GM21825 (cell line): ENCODE measurements at regions not wholly inside any gene's neighbourhood (a gene's known extent, or its start where the extent isn't known, plus 50 kb on each side); places are given as distances from the start of the nearest gene placed in this dataset.

Experiments used
- ATAC-seq: cut with Tn5 transposase; IDR thresholded peaks from one replicate; pipeline ENCODE4 v1.9.1; 2021; ENCODE audit warnings: mild to moderate bottlenecking, moderate library complexity; ENCODE audit not compliant: unreplicated experiment

DNA sequence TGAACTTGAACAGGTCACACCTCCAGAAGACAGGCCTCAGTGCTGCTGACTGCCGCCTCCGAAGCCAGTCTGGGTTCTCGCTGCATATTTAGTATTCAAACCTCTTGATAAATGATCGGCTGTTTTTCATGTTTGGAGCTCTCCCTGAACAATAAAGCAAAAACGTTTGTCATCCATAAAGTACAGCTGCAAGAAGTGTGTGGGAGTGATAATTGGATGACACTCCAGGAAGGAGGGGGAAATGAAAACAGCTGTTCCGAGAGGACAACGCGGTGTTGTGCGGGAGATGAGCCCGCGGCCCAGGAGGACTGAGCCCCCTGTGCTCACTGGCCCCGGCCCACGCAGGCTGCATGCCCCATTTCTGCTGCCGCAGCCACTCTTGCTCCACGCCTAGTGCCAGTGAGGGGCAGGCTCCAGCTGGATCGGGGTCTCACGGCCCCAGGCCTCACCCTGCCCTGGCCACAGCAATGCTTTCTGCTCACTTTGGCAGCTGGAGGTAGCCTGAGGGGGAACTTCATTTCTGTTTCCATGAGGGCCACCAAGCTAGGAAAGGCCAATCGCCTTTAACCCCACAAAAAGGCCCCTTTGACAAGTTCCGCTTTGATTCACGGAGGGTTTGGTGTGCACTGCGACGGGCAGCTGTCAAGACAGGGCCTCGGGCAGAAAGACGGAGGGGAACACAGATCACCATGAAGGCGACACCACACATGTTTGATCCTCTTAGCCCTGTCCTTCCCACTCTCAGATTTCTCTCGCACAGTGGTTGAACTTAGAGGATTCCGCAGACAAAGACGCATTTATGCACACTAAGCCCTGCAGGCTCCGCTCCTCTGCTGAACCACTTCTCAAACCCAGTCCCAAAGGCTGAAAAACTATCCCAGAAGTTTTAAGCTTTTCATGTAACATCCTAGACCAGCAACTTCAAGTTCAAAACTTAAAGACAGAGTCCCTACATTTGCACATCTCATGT, 537.6 kb downstream of the EFNB2 start:
- no peak for ATAC-seq

DNA sequence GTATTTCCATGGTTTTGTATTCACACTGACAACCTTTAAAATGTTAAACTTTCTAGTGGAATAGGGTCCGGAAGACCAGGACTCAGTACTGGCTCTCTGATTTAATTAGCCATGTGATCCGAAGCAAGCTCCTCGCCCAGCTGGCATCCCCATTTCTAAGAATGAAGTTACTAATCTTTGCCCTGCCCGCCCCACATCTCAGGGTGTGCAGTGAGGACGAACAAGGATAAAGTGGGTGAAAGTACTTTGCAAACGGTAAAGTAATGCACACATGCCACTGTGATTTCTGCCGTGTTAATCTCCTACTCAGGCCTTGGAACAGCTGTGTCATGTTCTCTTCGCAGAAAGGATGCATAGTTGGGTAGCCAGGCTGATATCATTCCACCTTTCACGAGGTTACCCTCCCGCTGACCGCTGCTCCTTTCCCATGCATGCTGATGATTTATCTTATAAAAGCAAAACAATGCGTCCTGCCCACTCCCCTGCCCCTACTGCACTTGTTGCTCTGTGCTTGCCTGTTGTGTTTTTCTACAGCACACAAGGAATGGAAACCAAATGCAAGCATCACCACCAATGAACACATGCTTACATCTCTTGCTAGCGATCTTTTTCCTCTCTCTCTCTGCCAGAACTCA, 539.0 kb downstream of the EFNB2 start:
- ATAC-seq: no peak

DNA sequence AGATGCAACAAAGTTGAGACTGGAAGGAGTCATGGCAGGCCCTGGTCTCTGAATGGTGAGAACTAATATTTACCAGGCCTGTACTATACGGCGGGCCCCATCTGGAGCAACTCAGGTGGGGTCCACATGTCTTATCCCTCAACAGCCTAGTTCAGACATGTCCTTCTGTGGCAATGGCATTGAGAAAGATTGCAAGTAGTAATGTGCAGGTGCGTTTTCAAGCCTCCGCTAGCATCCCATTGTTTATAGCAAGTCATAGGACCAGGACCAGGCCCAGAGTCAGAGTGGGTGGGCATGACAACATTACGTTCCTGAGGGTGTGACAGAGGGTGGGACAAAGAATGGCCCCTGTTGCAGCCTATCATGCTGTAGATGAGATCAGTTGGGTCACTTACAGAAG, 541.1 kb downstream of the EFNB2 start:
- no peak for ATAC-seq

DNA sequence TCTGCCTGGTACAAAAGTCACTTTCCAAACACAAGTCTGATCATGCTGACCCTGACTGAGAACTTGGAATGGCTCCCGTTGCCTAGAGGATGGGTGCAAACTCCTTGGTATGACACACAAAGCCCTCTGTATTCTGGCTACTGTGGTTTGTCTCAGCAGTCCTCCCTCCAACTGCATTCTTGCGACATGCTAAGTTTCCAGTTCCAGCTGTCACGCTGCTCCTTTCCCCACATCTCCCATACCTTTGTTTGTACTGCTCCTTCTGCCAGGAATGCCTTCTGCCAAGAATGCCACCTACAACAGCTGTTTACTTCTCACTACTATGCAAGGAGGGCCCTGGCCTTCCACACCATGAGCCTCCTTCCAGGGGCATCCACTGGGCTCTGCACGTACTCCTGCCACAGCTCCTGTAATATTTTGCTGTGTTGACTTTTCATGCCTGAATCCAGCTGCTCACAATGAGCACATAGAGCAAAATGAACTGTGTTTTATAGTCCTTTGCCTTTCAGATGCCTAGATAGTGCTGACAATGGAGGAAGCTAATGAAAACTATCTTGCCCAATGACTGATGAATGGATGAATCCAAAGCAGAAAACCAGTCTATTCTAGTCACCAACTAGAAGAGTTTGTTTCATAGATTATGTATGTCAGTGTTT, 543.7 kb downstream of the EFNB2 start:
- ATAC-seq: no peak

DNA sequence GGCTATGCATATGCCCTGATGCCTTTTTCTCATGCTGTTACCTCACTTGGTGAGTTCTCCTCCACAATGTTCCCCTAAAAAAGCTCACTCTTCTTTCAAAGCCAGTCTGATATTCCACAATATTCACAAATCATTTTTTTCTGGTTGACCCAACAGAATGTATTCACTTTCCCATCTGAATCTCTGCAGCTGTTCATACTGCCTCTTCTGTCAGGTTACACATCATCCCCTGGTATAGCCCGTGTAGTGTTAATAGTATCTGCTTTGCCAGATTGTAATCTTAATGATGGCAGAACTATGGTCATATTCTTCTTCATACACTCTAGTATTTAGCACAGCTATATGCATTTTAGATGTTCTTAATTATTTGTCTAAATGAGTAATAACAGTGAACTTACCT, 544.3 kb downstream of the EFNB2 start:
- ATAC-seq: no peak

DNA sequence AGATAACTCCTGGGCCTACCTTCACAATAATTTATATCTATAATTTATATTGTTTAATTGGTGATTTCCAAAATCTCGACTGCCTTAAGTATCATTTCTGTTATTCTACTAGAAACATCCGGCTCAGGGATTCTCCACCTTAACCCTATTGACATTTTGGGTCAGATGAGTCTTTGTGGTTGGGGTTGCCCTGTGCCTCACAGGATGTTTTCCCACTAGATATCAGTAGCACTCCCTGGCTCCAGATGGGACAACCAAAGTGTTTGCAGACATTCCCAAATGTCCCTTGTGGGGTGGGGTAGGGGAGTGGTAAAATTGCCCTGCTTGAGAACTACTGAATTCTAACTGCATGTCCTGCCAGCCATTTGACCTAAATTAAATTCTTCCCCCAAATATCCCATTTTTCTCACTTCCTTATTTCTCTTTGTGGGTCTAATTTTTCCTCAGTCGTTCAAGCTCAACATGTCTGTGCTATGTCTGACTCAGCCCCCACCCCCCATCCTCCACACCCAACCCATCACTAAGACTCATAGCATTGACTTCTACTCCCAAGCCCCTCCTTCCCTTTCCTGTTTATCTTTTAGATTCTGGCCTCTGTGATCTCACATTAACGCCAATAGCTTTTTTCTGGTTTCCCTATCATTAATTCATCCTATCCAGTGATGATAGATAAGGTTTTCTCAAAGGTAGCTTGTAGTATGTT, 545.1 kb downstream of the EFNB2 start:
- ATAC-seq: no peak

DNA sequence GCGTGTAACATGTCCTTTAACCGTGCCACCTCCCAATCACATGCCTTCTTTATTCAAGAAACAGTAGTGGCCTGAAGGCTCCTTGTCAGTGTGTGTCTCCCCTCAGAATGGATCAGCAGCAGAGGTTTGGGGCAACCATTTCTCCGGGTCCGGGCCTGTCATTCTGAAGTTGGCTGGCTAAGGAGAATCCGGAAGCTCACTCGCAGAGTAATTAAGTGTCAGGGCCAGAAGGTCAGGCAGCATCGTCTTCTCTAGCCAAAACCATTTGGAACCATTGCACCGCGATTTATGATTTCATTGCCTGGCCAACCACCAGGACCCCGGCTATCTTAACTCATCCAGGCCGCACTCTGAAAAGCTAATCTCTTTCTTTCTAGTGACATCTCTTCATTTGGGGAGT, 550.8 kb downstream of the EFNB2 start:
- ATAC-seq: no peak

DNA sequence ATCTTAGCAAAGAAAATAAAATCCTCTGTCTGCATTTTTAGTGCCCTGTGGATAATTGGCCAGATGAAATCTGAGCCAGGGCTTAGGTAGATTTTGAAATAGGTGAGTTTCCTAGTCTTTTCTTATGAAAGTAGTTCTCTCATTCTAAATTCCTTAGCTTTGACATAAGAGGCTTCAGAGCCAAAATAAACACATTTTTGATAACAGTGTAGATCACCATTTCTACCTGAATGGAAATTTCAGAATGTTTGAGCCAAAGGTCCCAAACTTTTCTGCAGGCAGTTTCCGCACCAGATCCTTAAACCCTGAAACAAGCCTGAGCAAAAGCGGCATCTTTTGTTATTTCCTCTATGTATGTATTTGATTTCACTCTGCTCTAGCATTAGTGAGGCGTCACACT, 551.2 kb downstream of the EFNB2 start:
- ATAC-seq: no peak

DNA sequence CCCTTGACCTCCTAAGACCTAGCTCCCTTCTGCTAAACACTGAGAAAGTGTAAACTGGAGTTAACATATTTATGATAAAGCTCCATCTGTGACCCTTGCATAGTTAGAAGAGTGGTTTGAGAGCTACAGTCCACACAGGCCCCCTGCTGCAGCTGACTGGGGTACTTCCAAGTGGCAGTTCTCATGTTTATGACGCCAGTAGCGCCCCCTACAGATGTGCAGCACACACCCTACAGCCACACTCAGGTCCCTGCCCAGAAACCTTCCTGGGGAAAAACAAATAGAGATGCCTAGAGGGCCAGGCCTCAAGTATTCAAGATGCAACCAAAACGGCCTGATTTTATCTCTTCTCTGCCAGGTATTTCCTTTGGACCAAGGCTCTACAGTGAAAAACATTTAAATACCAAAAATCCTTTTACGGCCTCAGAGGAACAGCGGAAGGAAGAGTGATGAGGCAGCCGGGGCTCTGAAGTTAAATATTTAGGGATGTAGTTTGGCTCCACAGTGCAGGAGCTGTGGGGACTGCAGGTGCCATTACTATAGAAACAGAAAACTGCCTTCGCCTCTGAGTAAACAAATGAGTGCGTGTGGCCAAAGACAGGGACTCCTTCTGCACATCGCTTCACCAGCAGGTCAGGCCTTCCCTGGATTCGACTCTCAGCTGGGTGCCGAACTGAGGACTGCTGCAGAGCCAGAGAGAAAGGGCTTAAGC, 553.1 kb downstream of the EFNB2 start:
- ATAC-seq: no peak

DNA sequence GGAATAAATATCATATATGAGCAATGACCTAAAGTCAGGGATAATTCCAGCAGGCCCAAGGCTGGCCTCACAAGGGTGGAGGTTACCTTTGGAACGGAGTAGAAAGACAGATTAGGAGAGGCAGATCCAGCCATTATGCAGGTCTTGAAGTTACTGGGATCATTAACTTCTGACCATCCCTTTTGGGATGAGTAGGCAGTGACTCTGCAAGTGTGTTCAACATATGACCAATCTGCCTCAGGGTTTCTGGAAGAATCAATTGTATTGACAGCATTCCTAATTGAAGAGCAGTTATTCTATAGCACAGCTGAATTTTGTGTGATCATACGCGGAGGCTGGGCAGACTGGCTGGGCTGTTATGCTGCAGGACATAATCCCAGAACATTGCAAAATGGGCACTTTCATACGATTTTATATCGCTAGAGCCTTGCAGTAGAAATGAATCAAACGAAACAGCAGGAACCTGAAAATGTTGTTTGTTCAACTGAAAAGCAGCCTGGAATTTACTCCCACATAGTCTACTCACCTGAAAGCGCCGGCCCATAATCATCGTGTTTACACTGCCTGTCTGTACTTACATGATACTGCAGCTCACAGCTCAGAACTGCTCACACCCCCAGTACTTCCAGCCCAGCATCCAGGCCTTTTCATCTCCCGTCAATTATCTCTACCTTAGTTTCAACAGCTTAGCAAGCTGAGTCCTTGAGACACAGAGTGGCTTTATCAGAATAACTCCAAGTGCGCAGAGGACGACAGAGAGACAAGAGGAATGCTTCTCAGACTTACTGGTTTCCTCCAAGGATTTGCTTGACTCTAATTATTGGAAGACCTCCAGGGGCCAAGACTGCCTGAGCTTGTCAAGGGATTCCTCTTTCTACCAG, 556.1 kb downstream of the EFNB2 start:
- no peak for ATAC-seq

DNA sequence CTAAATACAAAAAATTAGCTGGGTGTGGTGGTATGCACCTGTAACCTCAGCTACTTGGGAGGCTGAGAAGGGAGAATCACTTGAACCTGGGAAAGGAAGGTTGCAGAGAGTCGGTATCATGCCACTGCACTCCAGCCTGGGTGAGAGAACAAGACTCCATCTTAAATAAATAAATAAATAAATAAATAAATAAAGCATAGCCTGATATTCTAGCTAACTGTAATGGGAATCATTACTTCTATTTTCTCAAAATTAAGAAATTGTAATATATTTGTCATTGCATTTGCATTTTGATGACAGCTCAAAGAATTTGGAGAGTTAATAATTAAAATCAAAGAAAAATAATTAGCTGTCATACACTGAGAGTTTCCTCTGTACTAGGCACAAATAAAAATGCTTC, 561.1 kb downstream of the EFNB2 start:
- no peak for ATAC-seq

DNA sequence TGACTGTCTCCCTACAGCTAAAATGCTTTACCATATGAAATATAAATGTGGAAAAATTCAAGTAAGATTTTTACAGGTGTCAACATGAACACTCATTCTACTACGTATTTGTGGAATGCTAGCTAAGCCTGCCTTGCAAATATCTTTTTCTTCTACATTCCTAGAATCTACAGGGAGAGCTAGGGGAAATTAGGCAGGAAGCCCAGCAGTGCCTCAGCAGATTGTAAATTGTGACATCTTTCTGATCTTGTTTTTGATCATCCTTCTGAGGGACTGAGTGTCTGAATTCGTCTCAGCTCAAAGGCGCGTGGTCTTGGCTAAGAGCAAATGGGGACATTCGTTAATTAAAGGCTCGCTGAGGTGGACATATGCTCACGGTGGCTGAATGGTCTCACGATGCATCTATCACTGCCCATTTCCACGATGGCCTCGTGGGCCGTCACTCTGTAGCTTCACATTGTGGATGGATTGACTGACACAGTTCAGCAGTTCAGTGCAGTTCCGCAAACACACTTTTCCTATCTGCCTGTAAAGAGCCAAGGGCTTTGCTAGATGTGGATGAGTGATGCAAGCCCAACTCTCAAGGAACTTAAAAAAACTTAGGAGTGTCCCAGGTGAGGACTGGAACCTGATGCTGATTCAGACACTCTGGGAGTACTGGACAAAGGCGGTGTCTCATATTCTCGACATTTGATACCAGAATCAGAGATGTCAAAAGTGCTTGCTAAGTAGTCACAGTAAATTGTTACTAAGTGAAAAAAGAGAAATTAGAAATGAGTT, 562.5 kb downstream of the EFNB2 start:
- no peak for ATAC-seq

DNA sequence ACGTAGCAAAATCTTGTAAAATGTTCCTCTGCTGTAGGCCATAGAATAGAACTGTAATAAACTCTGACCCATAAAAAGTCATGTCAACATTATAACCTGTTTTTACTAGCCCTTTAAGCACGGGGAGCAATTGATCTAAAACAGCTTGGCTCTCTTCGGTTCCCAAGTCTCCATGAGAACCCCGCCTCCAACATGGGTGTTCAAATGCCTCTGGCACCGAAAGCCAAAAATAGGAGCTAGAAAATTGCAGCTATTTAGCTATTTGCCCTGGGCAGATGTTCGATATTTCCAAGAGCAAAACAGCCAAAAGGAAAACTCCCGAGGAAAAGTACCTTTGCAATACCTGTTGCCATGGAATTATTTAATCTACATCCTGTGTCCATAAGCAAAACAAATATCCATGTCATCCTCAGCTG, 563.1 kb downstream of the EFNB2 start:
- ATAC-seq: no peak

DNA sequence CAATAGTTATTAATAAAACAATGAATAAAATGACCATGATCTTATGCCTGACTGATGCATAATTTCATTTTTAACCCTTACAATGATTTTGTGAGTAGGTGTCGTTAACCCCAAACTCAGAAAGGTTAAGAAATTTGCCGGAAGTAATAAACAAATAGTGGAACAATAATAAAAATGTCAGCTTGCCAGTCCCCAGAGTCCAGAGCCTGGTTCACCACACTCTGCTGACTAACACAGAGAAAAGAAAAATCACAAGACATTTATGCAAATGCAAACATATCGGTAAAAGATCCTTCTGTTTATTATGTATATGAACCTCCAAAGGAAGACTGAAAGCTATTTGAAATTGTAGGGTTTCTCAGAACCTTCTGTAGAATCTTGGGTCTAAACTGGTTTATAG, 563.7 kb downstream of the EFNB2 start:
- ATAC-seq: no peak

DNA sequence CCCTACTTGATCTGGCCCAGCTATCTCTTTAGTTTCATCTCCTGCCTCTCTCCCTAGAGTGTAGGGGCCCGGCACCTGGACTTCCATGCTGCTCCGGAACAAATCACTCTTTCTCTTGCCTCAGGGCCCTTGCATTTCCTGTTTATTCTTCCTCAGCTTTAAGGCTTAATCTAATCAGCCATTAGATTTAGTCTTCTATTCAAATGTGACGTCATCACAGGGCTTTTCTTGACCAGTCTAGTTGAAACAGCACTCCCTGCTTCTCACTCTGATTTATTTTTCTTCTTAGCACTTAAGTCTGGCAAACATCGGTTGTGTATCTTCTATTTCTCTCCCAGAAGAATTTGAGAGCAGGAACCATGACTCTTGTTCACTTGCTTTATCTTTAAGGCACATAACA, 564.1 kb downstream of the EFNB2 start:
- ATAC-seq: no peak

DNA sequence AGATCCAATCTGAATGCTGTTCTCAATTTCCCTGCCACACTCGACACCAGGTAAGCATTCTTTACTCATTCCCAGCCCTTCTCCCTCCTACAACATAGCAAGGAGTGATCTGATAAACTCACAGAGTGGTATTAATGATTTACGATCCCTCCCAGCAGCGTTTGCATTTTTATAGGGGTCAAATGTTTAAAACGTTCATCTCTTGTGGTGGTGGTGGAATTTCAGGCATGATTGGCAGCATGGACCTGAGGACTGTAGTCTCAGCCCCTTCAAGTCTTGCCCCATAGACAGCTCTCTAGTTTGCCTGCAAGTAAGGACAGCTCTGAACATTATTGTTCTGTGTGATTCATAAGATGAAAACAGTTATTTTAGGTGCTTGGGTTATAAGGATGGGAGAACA, 565.7 kb downstream of the EFNB2 start:
- no peak for ATAC-seq

DNA sequence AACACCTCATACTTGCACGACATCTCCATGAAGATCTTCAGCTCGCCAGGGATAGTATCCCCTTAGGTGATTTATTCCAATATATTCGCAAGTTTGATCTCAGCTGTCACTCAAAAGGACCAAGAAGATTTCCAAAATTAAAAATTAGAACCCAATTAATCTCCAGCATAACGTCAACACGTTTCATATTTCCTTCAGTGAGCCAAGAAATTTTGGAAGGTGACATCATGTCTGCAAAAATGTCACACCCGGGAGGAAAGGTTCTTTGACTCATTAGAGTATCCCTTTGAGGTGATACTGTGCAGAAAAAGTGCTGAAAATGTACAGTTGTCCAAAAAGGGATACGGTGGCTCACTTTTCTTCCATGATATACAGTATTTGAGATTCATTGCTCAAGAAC, 569.6 kb downstream of the EFNB2 start:
- no peak for ATAC-seq

DNA sequence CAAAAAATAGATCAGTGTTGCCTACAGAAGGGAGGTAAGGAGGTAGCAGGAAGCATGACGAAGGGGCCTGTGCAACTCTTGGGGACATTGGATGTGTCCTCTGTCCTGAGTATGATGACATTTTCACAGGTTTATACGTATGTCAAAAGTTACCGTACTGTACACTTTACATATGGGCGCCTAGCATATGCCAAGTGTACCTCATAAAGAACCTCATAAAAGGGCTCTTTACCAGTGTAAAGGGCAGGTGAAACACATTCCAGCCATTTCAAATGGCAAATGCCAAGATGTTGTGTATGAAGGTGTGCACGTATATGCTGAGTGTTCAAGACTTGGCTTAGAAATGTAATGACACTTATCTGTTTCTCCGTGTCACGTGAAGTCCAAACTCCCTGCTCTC, 573.4 kb downstream of the EFNB2 start:
- no peak for ATAC-seq

DNA sequence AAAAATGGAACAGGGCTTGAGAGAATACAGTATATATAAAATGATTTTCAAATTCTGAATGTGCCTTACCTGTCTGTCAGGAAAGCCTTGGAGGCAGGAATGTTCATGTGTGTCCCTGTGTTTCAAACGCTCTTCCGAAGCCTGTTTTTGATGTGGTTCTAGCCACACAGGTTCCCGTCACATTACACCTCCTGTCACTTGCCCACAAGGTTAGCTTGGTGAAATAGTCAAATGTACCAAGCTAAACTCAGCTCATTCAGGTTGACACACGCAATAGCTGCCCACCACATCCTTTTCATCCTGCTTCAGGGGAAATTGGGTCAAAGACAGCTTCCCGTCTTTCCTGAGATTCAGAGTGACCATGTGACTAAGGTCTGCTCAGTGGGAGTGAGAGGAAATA, 574.0 kb downstream of the EFNB2 start:
- no peak for ATAC-seq
